Retina (tissue), 1 donor: ENCODE measurements at regions not wholly inside any gene's neighbourhood (a gene's known extent, or its start where the extent isn't known, plus 50 kb on each side); places are given as distances from the start of the nearest gene placed in this dataset.
A peak's percentile ranks its signal among the peaks of the same experiment; 100 is the strongest.
"Not testable (repeated sequence)": the region's sequence is repeated elsewhere in the genome, so short reads cannot be mapped to it uniquely, and the experiment has no call there.

ENCODE experiments used
- DNase-seq: peaks from one replicate; pipeline ENCODE4 v3.0.0-alpha.2; 2016

DNA sequence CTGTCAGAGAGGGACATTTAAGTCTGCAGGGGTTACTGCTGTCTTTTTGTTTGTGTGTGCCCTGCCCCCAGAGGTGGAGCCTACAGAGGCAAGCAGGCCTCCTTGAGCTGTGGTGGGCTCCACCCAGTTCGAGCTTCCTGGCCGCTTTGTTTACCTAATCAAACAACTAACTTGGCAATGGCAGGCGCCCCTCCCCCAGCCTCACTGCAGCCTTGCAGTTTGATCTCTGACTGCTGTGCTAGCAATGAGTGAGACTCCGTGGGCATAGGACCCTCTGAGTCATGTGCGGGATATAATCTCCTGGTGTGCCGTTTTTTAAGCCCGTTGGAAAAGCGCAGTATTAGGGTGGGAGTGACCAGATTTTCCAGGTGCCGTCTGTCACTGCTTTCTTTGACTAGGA is 216.8 kb upstream of the CDKN2B start:
- DNase-seq: not testable (repeated sequence)

DNA sequence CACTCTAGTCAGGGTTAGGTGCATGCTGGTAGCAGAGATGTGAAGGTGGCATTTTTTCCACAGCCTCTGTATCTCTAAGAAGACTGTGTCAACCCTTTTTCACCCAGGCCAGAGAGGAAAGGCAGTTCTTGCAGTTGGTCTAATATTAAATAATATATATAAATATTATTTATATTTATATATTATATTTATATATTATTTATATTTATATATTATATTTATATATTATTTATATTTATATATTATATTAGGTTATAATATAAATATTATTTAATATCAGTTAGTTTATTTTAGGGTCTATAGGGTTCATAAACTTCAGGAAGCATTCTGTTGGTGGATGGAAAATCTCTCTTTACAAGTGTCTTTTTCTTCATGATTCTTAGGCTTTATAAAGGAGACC is 218.6 kb upstream of the DMRTA1 start:
- DNase-seq: no peak

DNA sequence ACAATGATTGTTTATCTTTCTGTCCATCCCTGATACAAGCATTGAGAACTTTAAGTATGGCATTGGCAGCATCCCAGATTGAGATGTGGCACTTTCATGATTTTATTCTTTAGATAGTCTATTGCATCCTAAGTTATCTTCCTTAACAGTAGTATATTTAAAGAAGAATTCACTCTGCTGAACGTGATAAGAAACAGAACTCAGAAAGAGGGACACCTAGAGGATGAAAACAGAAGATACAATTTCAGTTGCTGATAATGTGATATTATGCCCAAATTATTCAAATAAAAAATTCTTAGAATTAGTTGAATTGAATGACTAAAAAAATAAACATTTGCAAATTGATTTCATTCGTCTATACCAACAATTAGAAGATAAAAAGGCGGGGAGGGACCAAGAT is 218.1 kb upstream of the DMRTA1 start:
- DNase-seq: no peak

GRCh38 chr9:22229069-22229468 is 217.6 kb upstream of the DMRTA1 start:
- no peak for DNase-seq

DNA sequence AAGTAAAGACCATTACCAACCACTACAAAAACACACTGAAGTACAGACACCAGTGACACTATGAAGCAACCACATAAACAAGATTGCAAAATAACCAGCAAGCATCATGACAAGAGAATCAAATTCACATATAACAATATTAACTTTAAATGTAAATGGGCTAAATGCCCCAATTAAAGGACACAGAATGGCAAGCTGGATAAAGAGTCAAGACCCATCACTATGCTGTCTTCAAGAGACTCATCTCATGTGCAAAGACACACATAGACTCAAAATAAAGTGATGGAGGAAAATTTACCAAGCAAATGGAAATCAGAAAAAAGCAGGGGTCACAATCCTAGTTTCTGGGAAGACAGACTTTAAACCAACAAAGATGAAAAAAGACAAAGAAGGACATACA is 215.3 kb upstream of the DMRTA1 start:
- not testable (repeated sequence) for DNase-seq

- DNase-seq: no peak
These were observed 213.7 kb upstream of the DMRTA1 start for GRCh38 chr9:22232971-22233370.

GRCh38 chr9:22237497-22238363 is 208.9 kb upstream of the DMRTA1 start:
- DNase-seq: no peak

GRCh38 chr9:22238809-22239684 is 207.6 kb upstream of the DMRTA1 start:
- DNase-seq: peak; percentile 32

- DNase-seq: no peak
These were observed 206.0 kb upstream of the DMRTA1 start for GRCh38 chr9:22240619-22241018.

DNA sequence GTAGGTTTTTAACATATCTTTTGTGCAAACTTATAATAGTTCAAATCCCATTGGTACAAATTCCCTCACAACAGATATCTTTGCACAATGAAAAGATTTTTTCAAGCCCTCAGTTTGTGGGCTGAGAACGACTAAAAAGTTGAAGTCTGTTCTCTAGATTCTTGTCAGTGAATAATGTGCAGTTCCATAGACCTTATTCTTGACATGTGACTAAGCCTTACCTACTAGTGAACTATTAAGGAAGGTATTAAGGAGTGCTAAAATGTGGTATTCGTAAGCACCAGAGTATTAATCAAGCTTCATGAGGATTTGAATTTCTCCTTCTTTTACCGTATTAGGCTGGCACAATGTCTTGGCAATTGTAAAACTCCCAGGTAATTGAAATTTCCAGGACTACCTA is 205.6 kb upstream of the DMRTA1 start:
- no peak for DNase-seq

DNA sequence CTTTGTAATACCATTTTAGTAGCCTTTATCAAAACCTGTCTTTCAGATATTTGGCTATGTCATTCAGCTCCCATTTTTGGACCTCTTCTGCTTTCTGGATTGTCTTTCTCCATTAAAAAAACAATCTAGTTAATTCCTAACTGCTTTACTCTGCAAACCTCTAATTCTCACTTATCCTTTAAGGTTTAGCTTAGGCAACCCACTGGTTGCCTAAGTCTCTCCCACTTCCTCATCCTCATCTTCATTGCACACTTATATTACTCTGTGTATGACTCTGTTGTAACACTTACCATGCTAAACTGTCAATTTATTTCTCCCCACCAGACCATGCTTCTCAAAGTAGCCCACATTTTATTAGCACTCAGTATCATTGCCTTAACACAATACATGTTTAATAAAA is 205.0 kb upstream of the DMRTA1 start:
- DNase-seq: no peak

- DNase-seq: peak; percentile 13
These were observed 202.2 kb upstream of the DMRTA1 start for GRCh38 chr9:22244139-22245011.

GRCh38 chr9:22255337-22255736 is 191.3 kb upstream of the DMRTA1 start:
- DNase-seq: no peak

DNA sequence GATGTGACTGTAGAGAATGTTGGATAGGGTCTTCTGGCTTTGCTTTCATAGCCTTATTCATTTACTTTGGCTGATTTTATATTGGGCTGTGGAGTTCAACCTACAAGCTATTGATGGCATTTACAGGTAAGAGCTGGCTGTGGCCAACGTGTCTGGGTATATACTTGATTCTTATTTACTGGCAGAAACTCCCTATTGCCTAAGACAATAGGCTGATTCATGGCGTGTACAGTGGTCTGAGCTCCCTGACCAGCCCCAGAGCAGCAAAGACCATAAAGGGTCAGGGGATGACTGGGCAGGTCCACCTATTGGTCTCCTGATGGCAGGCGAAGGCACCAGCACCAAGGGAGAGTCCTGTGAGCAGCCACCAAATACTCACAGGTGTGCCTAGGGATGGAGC is 190.2 kb upstream of the DMRTA1 start:
- DNase-seq: no peak

DNA sequence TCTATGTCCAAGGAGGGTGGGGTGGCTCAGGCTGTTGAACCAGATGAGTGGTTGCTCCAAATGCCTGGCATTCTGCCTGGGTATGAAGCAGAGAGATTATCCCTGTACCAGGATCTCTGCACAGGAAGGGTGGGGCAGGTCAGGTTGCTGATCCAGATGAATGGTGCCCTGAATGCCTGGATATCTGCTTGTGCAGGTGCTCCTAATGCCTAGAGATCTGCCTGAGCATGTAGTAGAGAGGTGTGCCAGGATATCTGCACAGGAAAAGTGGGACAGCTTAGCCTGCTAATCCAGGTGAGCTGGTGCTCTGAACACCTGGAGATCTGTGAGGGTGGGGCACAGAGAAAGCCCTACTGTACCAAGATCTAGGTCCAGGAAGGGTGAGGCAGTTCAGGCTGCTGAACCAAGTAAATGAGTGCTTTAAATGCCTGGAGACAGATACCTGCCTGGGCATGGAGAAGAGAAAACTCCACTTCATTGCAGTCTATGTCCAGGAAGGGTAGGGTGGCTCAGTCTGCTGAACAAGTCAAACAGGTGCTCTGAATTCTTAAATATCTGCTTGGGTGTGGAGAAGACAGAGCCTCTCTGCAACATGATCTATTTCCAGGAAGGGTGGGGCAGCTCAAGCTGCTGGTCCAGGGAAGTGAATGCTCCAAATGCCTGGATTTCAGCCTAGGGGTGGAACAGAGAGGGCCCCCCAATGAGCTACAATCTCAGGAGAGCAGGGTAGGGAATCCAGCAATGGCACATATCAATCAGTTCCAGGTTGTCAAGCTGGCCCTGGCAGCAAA is 189.4 kb upstream of the DMRTA1 start:
- no peak for DNase-seq

DNA sequence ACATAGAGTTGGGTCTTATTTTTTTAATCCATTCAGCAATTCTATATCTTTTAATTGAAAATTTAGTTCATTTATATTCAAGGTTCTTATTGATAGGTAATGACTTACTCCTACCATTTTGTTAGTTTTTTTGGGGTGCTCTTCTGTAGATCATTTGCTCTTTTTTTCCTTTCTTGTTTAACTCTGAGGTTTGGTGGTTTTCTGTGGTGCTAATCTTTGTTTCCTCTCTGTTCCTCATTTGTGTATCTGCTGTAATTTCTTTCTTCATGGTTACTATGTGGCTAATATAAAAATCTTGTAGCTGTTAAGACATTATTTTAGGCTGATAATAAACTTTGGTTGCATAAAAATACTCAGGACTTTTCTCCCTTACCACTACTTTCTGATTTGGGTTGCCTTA is 181.6 kb upstream of the DMRTA1 start:
- no peak for DNase-seq

DNA sequence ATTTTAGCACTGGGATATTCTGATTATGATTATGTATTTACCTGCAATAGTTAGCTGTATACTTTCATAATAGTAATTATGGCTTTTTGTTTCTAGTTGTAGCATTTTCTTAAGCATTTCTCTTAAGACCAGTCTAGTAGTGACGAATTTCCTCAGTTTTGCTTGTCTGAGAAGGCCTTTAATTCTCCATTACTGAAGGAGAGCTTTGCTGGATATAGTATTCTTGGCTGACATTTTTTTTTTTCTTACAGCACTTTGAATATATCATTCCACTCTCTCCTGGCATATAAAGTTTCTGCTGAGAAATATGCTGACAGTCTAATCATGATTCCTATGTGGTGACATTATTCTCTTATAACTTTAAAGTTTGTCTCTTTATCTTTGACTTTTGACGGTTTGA is 181.1 kb upstream of the DMRTA1 start:
- DNase-seq: no peak

DNA sequence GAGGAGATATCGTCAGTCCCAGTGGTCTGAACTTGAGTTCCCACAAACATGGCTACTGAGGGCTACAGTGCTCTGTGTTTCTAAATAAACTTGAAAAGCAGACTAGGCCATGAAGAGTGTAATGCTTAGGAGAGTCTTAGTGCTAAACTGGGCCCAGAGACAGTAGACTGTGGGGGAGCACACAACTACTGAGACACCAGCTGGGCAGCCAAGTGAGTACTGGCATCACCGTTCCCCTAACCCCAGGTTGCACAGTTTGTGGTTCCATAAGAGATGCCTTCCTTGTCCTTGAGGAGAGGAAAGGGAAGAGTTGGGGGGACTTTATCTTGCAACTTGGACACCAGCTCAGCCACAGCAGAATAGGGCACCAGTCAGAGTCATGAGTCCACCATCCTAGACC is 172.1 kb upstream of the DMRTA1 start:
- DNase-seq: no peak

GRCh38 chr9:22278426-22278825 is 168.2 kb upstream of the DMRTA1 start:
- DNase-seq: no peak

DNA sequence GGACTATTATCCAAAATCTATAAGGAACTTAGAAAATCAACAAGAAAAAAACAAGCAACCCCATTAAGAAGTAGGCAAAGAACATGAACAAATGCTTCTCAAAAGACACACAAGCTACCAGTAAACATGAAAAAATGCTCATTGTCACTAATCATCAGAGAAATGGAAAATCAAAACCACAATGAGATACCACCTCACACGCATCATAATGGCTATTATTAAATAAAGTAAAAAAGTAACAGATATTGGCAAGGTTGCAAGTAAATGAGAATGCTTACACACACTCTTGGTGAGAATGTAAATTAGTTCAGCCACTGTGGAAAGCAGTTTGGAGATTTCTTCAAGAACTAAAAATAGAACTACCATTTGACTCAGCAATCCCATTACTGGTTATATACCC is 167.0 kb upstream of the DMRTA1 start:
- DNase-seq: no peak

DNA sequence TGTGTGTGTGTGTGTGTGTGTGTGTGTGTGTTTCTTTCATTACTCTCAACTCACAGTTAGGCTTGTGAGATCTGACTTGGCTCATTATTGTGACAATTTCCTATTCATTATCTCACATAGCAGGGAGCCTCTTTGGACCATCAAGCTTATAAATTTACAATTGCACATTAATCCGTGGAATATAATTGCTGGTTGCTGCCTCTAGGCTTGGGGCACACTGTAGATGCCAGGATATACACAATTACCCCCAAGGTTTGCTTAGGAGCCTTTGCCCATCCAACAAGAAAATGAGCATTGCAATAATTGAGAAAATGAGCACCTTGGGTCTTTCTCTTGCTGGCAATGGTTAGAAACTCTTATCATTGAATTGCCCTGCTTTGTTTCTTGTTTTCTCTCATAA is 161.6 kb upstream of the DMRTA1 start:
- peak; percentile 25 for DNase-seq

GRCh38 chr9:22286661-22287060 is 160.0 kb upstream of the DMRTA1 start:
- DNase-seq: no peak
